HUES64 (cell line): ENCODE measurements at regions not wholly inside any gene's neighbourhood (a gene's known extent, or its start where the extent isn't known, plus 50 kb on each side); places are given as distances from the start of the nearest gene placed in this dataset.
A peak's percentile ranks its signal among the peaks of the same experiment; 100 is the strongest.

Experiments
- H3K27ac ChIP-seq: 2 replicates; pipeline ENCODE4 v1.7.0; 2013; ENCODE audit warnings: low read depth, low read length, inconsistent platforms
- H3K27me3 ChIP-seq: 2 replicates; pipeline ENCODE4 v1.6.1; 2013; ENCODE audit warnings: mild to moderate bottlenecking, low read length; ENCODE audit not compliant: insufficient read depth
- H3K36me3 ChIP-seq: 2 replicates; pipeline ENCODE4 v1.6.1; 2013; ENCODE audit warnings: mild to moderate bottlenecking, low read length; ENCODE audit not compliant: insufficient read depth
- H3K4me1 ChIP-seq: 2 replicates; pipeline ENCODE4 v1.6.1; 2013; ENCODE audit warnings: mild to moderate bottlenecking, low read length, moderate library complexity; ENCODE audit not compliant: insufficient read depth
- H3K4me3 ChIP-seq: 2 replicates; pipeline ENCODE4 v1.5.1; 2013; ENCODE audit warnings: mild to moderate bottlenecking, low read length, moderate library complexity
- H3K9ac ChIP-seq: 2 replicates; pipeline ENCODE4 v1.6.1; 2013; ENCODE audit warnings: mild to moderate bottlenecking, low read depth, low read length
- H3K9me3 ChIP-seq: 2 replicates; pipeline ENCODE4 v1.6.1; 2013; ENCODE audit warnings: low read depth, low read length; ENCODE audit not compliant: insufficient read depth
- WGBS: fragments of 150-250, 120-280 bp; methylation state at CpG from one replicate; pipeline ENCODE4 v1.1.7; 2013; ENCODE audit warnings: missing lambda C conversion rate; 5-methylcytosine and 5-hydroxymethylcytosine counted together

DNA sequence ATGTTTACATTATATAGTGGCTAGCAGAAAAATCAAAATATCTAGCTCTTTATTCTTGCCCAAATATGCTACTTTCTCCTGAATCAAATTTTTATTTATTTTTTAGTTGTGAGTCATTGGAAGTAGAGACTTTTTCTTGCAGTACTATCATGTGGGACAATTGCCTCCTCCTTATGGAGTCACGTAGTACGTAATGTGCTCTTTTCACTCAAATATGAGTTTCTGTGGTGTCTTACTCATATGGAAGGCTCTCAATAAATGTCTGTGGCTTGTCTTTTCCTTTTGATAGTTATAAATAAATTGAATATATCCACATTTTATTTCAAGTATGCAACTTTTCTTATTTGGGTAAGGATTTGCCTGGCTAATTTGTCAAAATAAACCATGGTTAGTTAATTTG is 1411.0 kb upstream of the SLC10A2 start:
- H3K27me3 ChIP-seq = no peaks in the 10 kb centered on the region
- no peak overlapping the region for H3K4me3 ChIP-seq
- no peaks in the 10 kb centered on the region for H3K4me1 ChIP-seq
- 100% methylated on average over 2 of the region's 2 CpGs for WGBS
- H3K27ac ChIP-seq = no peak overlapping the region
- H3K9ac ChIP-seq = no peak overlapping the region
- no peaks in the 10 kb centered on the region for H3K36me3 ChIP-seq
- no peaks in the 10 kb centered on the region for H3K9me3 ChIP-seq

DNA sequence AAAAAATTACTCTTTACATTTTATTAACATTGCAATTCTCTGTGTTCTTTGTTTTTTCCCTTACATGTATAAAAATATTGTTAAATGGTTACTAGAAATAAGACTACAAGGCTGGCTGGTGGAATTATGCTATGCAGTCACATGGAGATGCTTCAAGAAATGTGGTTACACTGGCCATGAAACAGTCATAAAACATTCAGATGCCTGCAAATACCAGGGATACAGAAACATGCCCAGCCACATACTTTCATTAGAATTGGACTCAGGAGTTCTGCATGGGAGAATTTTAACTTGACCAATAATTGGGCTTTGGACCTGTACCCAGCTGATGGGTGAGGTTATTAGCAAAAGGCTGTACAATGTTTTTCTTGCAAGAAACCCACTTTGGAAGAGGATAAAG is 1407.7 kb upstream of the SLC10A2 start:
- H3K9ac ChIP-seq = no peak overlapping the region
- H3K9me3 ChIP-seq = no peaks in the 10 kb centered on the region
- no peaks in the 10 kb centered on the region for H3K36me3 ChIP-seq
- no peak overlapping the region for H3K27ac ChIP-seq
- H3K27me3 ChIP-seq = no peaks in the 10 kb centered on the region
- H3K4me3 ChIP-seq = no peak overlapping the region
- H3K4me1 ChIP-seq = no peaks in the 10 kb centered on the region

GRCh38 chr13:104466016-104466415 is 1399.8 kb upstream of the SLC10A2 start:
- no peaks in the 10 kb centered on the region for H3K36me3 ChIP-seq
- no peaks in the 10 kb centered on the region for H3K9me3 ChIP-seq
- no peaks in the 10 kb centered on the region for H3K27me3 ChIP-seq
- H3K4me1 ChIP-seq = no peaks in the 10 kb centered on the region; the same call in 1 of the 2 replicates
- no peak overlapping the region for H3K9ac ChIP-seq
- no peak overlapping the region for H3K4me3 ChIP-seq
- H3K27ac ChIP-seq = no peak overlapping the region

- H3K27ac ChIP-seq = peak overlapping the region; percentile 32; the same call in 1 of the 2 replicates
- WGBS = 65% methylated on average over 4 of the region's 4 CpGs
- H3K27me3 ChIP-seq = no peaks in the 10 kb centered on the region
- no peaks in the 10 kb centered on the region for H3K36me3 ChIP-seq
- no peaks in the 10 kb centered on the region for H3K9me3 ChIP-seq
- H3K9ac ChIP-seq = no peak overlapping the region
- peaks cover 5% of the 10 kb centered on the region for H3K4me1 ChIP-seq
- no peak overlapping the region for H3K4me3 ChIP-seq
Measured at GRCh38 chr13:104461049-104461448, 1394.8 kb upstream of the SLC10A2 start.

DNA sequence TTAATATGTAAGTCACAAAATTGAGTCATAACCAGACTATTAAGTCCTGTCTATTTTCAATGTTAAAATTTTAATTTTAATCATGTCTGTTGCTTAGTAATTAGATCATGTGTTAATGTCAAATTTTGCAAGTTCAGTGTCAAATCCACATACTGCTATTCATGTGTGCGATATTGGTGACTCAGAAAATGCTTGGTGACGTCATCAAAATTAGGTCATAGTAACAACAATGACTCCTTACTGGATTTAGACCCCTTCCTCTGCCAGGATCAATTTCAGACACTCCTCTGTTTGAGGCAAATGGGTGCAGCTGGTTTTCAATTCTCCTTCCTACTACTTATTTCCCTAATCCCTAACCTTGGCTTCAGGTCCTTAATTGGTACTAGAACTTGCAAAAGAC is 1394.3 kb upstream of the SLC10A2 start:
- H3K27me3 ChIP-seq = no peaks in the 10 kb centered on the region
- H3K4me3 ChIP-seq = no peak overlapping the region
- WGBS = 97% methylated on average over 2 of the region's 2 CpGs

DNA sequence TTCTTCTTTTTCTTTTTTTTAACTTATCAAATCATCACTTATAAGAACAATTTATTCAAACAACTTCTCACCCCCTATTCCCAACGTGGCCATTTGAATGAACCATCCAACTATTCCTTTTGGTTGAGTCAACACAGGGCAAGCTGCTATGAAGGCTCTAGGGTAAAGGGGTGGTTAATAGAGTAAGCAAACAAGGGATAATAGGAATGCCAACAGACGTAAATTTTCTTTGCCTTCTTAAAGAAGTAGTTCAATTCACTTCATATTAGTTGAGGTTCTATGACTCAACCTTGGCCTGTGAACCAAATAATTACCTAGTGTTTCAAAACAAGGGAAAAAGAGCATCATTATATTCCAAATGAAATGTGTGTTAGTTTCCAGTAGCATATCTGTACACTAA is 1383.8 kb upstream of the SLC10A2 start:
- no peaks in the 10 kb centered on the region for H3K36me3 ChIP-seq
- H3K9ac ChIP-seq = no peak overlapping the region
- H3K27ac ChIP-seq = no peak overlapping the region
- no peak overlapping the region for H3K4me3 ChIP-seq
- H3K27me3 ChIP-seq = no peaks in the 10 kb centered on the region
- no peaks in the 10 kb centered on the region for H3K4me1 ChIP-seq
- H3K9me3 ChIP-seq = no peaks in the 10 kb centered on the region
- WGBS = 100% methylated on average over 2 of the region's 2 CpGs

More for the DNA sequence above, 1394.3 kb upstream of the SLC10A2 start:
- Histone ChIP-seq H3K4me1 (peaks cover 5% of the 10 kb centered on the region), H3K9me3 (no peaks in the 10 kb centered on the region), H3K9ac (no peak overlapping the region), H3K36me3 (no peaks in the 10 kb centered on the region), H3K27ac (no peak overlapping the region; the same call in 1 of the 2 replicates)

DNA sequence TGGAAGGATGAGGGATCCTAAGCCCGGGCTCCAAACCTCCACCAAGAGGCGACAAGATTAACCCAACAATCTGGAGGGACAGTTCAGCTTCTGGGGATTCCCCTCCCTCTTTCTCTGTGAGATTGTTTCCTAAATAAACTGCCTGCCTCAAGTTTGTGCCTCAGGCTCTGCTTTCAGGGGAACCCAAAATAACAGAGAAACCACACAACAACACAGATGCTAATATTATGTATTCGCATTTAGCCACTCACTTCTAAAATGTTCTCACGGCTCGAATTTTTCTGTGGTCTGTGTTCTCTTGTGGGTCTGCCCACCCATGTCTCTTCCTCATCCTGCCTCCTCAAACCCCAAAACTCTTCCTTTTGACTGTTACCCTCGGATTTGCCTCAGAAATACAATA is 1381.1 kb upstream of the SLC10A2 start:
- Histone ChIP-seq H3K27me3 (no peaks in the 10 kb centered on the region), H3K36me3 (no peaks in the 10 kb centered on the region), H3K27ac (no peak overlapping the region), H3K9ac (no peak overlapping the region), H3K9me3 (no peaks in the 10 kb centered on the region), H3K4me3 (no peak overlapping the region), H3K4me1 (no peaks in the 10 kb centered on the region)
- 92% methylated on average over 6 of the region's 6 CpGs for WGBS

- whole genome bisulfite sequencing = 89% methylated on average over 3 of the region's 3 CpGs
- Histone ChIP-seq H3K4me3 (no peak overlapping the region), H3K36me3 (no peaks in the 10 kb centered on the region), H3K27ac (no peak overlapping the region), H3K9ac (no peak overlapping the region), H3K9me3 (no peaks in the 10 kb centered on the region), H3K4me1 (no peaks in the 10 kb centered on the region), H3K27me3 (no peaks in the 10 kb centered on the region)
Measured at GRCh38 chr13:104442536-104442935, 1376.3 kb upstream of the SLC10A2 start.

- WGBS = 94% methylated on average over 2 of the region's 2 CpGs
- Histone ChIP-seq H3K4me3 (no peak overlapping the region), H3K36me3 (no peaks in the 10 kb centered on the region), H3K27me3 (no peaks in the 10 kb centered on the region), H3K9ac (no peak overlapping the region), H3K9me3 (no peaks in the 10 kb centered on the region), H3K27ac (no peak overlapping the region), H3K4me1 (no peaks in the 10 kb centered on the region)
Measured at GRCh38 chr13:104436555-104436954, 1370.3 kb upstream of the SLC10A2 start.

GRCh38 chr13:104431895-104432294 is 1365.7 kb upstream of the SLC10A2 start:
- Histone ChIP-seq H3K27ac (no peak overlapping the region), H3K36me3 (no peaks in the 10 kb centered on the region), H3K4me1 (no peaks in the 10 kb centered on the region), H3K4me3 (no peak overlapping the region), H3K9me3 (no peaks in the 10 kb centered on the region), H3K27me3 (no peaks in the 10 kb centered on the region), H3K9ac (no peak overlapping the region)
- no CpG with 5 or more reads among the region's 1 CpG for WGBS

DNA sequence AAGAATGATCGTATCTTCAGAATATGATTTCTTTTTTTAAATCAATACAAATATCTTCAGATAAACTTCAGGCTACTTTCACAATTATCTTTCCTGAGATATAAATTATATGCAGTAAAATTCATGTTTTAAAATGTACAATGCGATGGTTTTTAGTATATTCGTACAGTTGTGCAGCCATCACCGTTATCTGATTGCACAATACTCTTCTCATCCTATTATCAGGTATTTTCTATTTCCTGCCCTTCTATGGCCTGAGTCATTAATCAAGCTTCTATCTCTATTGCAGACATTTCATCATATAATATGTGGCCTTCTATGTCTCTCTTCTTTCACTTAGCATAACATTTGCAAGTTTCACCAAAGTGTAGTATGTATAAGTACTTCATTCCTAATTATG is 1360.2 kb upstream of the SLC10A2 start:
- Histone ChIP-seq H3K9me3 (no peaks in the 10 kb centered on the region), H3K9ac (no peak overlapping the region), H3K27me3 (no peaks in the 10 kb centered on the region), H3K4me3 (no peak overlapping the region), H3K27ac (no peak overlapping the region), H3K36me3 (no peaks in the 10 kb centered on the region), H3K4me1 (no peaks in the 10 kb centered on the region)
- WGBS = 95% methylated on average over 3 of the region's 4 CpGs

DNA sequence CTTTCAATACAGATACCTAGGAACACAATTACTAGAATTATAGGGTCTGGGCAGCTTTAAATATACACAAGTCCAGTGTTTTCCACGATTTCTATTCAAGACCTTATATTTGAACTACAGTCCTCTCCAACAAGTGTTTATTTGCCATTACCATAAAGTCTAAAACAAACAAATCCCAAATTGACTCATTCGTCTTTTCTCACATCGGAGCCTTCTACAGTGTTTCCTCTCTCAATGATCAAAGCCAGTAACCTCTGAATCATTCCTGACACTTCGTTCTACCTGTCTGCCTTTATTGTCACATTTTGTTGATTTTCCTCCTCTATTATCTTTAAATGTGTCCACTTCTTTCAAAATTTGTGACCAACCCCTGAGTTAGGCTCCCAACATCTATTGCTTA is 1356.5 kb upstream of the SLC10A2 start:
- no peaks in the 10 kb centered on the region for H3K36me3 ChIP-seq
- no peaks in the 10 kb centered on the region for H3K9me3 ChIP-seq
- H3K4me1 ChIP-seq = no peaks in the 10 kb centered on the region
- H3K27ac ChIP-seq = no peak overlapping the region
- no peak overlapping the region for H3K4me3 ChIP-seq
- whole genome bisulfite sequencing = 89% methylated on average over 4 of the region's 4 CpGs
- no peak overlapping the region for H3K9ac ChIP-seq
- no peaks in the 10 kb centered on the region for H3K27me3 ChIP-seq
